Endothelial cell of umbilical vein (primary cell): ENCODE measurements at regions not wholly inside any gene's neighbourhood (a gene's known extent, or its start where the extent isn't known, plus 50 kb on each side); places are given as distances from the start of the nearest gene placed in this dataset.

Experiments used
- BruUV-seq: library from RNA; stranded (reverse); fragments of 400-500 nt; replicated peaks from 2 replicates; lab custom pipeline; 2021; lab: Mats Ljungman, UMichigan
- CTCF ChIA-PET: fragments of 300-600, 350-600 bp; sonication (Branson Sonifier 250); formaldehyde crosslinking; loops from one replicate; lab custom pipeline; 2021; ENCODE audit warnings: antibody characterized with exemption, inconsistent platforms; lab: Charles Lee
- POLR2A ChIA-PET: fragments of 300-600, 350-600 bp; sonication (Branson Sonifier 250); formaldehyde crosslinking; loops from one replicate; lab custom pipeline; 2021; ENCODE audit warnings: antibody characterized with exemption, inconsistent platforms; lab: Charles Lee
- DNase-seq: peaks from one replicate; pipeline ENCODE4 v3.0.0-alpha.2; 2011; ENCODE audit warnings: low read depth, low spot score
- FAIRE-seq: peaks from 2 replicates; lab custom pipeline; 2011; peaks lifted over from hg19 to GRCh38; lab: Jason Lieb, UNC
- H2AFZ ChIP-seq: 2 replicates; pipeline ENCODE4 v1.6.0; 2012; ENCODE audit warnings: low read depth, low read length, control low read depth, inconsistent platforms
- H3K27ac ChIP-seq: 2 replicates; pipeline ENCODE4 v1.5.1; 2011; ENCODE audit warnings: low read depth, mild to moderate bottlenecking, control low read depth, low read length, moderate library complexity; ENCODE audit not compliant: insufficient read depth
- H3K27me3 ChIP-seq, 2 experiments: 2 replicates each; pipeline versions ENCODE4 v1.6.0 to v1.6.1; 2011; ENCODE audit warnings: low read length in 2 of 2, mixed read lengths in 1 of 2; ENCODE audit not compliant: control insufficient read depth in 2 of 2, insufficient read depth in 2 of 2
- H3K36me3 ChIP-seq, 2 experiments: 2 replicates in 1 of 2; 3 replicates in 1 of 2; pipeline ENCODE4 v1.5.1; 2011; ENCODE audit warnings: low read length in 2 of 2, mild to moderate bottlenecking in 1 of 2, moderate library complexity in 1 of 2; ENCODE audit not compliant: control insufficient read depth in 2 of 2, insufficient read depth in 2 of 2; ENCODE audit errors: extremely low read depth in 1 of 2
- H3K4me1 ChIP-seq: 3 replicates; pipeline ENCODE4 v1.5.1; 2011; ENCODE audit warnings: mild to moderate bottlenecking, low read length; ENCODE audit not compliant: control insufficient read depth, insufficient read depth; ENCODE audit errors: extremely low read depth
- H3K4me2 ChIP-seq: 2 replicates; pipeline ENCODE4 v1.6.1; 2011; ENCODE audit warnings: low read length, control low read depth, mixed read lengths; ENCODE audit not compliant: insufficient read depth
- H3K4me3 ChIP-seq, 3 experiments: fragments of 200-600 bp in 1 of 3; sonication (generic), shearing (Covaris generic) in 1 of 3; replicated peaks in 1 of 3; 2 replicates each; pipeline ENCODE4 v1.5.1; 2011 to 2016; ENCODE audit warnings: control low read depth in 3 of 3, low read length in 3 of 3, mild to moderate bottlenecking in 2 of 3, inconsistent platforms in 1 of 3, low read depth in 1 of 3, moderate library complexity in 1 of 3; ENCODE audit not compliant: insufficient read depth in 1 of 3
- H3K79me2 ChIP-seq: 2 replicates; pipeline ENCODE4 v1.6.0; 2012; ENCODE audit warnings: low read length, inconsistent platforms; ENCODE audit not compliant: control insufficient read depth, insufficient read depth
- H3K9ac ChIP-seq: replicated peaks from 2 replicates; pipeline ENCODE3; 2011; ENCODE audit warnings: low read length, control low read depth; ENCODE audit not compliant: insufficient read depth; ENCODE audit errors: extremely low read depth
- H3K9me1 ChIP-seq: replicated peaks from 3 replicates; pipeline ENCODE4 v1.6.0; 2011; ENCODE audit warnings: mild to moderate bottlenecking, low read length; ENCODE audit not compliant: control insufficient read depth, insufficient read depth; ENCODE audit errors: extremely low read depth
- H3K9me3 ChIP-seq: replicated peaks from 2 replicates; pipeline ENCODE4 v1.5.1; 2012; ENCODE audit warnings: low read length, inconsistent platforms; ENCODE audit not compliant: control insufficient read depth, insufficient read depth
- H4K20me1 ChIP-seq: replicated peaks from 2 replicates; pipeline ENCODE3; 2011; ENCODE audit warnings: mild to moderate bottlenecking, low read length; ENCODE audit not compliant: control insufficient read depth, insufficient read depth; ENCODE audit errors: extremely low read depth
- EZH2 ChIP-seq: IDR thresholded peaks from 2 replicates; pipeline ENCODE4 v1.6.1; 2012; ENCODE audit warnings: borderline replicate concordance, low read depth, mild to moderate bottlenecking, moderate library complexity, low read length, inconsistent platforms; ENCODE audit not compliant: severe bottlenecking
- FOS ChIP-seq: IDR thresholded peaks from 2 replicates; pipeline ENCODE4 v1.6.1; 2011; ENCODE audit warnings: mild to moderate bottlenecking, low read length, moderate library complexity, borderline replicate concordance; ENCODE audit not compliant: insufficient read depth
- GATA2 ChIP-seq: IDR thresholded peaks from 2 replicates; pipeline ENCODE4 v1.7.0; 2011; ENCODE audit warnings: low read depth, mild to moderate bottlenecking, moderate library complexity, mixed read lengths, low read length; ENCODE audit not compliant: insufficient read length, insufficient read depth
- JUN ChIP-seq: IDR thresholded peaks from 2 replicates; pipeline ENCODE4 v1.6.1; 2011; ENCODE audit warnings: borderline replicate concordance, low read depth; ENCODE audit not compliant: insufficient read length, insufficient read depth
- MYC ChIP-seq: IDR thresholded peaks from one replicate; pipeline ENCODE4 v1.6.1; 2011; ENCODE audit warnings: mild to moderate bottlenecking, low read depth, low read length
- POLR2A ChIP-seq: IDR thresholded peaks from 2 replicates; pipeline ENCODE4 v1.6.1; 2012; ENCODE audit warnings: low read depth, mild to moderate bottlenecking, control low read depth, low read length
- POLR2AphosphoS5 ChIP-seq: IDR thresholded peaks from 2 replicates; pipeline ENCODE4 v1.6.1; 2012; ENCODE audit warnings: low read depth, mild to moderate bottlenecking, control low read depth, low read length, moderate library complexity; ENCODE audit not compliant: insufficient read depth
- dilution Hi-C: fragments of 300-500 bp; cut with MboI; formaldehyde crosslinking; loops from one replicate; pipeline ENCODE4 v1.15.0; 2019; ENCODE audit warnings: low sequenced_read_pairs; ENCODE audit not compliant: extremely low pct_ligation_motif_present
- intact Hi-C: fragments of 100-400 bp; cut with micrococcal nuclease; formaldehyde crosslinking; loops from one replicate; pipeline ENCODE4 v1.10.0; 2022
- TF ChIP-seq, protein P1 (sequence below), 2 donors: IDR thresholded peaks; 1 replicate in 1 of 2; 2 replicates in 1 of 2; pipeline ENCODE4 v1.5.1; 2011; ENCODE audit warnings: low read length in 2 of 2, mild to moderate bottlenecking in 2 of 2, moderate library complexity in 2 of 2, control low read depth in 1 of 2, inconsistent platforms in 1 of 2, low read depth in 1 of 2; ENCODE audit not compliant: insufficient read depth in 1 of 2; ENCODE audit errors: extremely low read depth in 1 of 2
- TF ChIP-seq, protein P2 (sequence below): IDR thresholded peaks from 2 replicates; pipeline ENCODE4 v1.6.1; 2011; ENCODE audit not compliant: insufficient read depth, insufficient read length

DNA sequence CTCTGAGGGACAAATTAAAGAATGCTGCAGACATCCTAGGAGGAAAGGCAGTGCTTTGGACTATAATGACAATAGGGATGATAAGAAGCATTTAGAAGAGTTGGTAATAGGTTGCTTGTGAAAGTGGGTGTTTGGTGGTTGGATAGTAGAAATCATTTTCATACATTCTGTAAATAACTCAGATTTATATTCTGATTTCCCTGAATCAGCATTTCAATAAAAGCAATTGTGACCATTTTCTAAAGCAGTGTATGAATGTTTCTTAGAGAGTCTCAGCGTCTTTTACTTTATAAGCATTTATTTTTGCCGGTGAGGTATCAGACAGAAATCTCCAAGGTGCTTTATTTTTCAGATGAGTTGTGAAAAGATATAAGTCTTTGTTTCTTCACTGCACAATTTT is 1099.0 kb upstream of the LRRTM1 start:
- Histone ChIP-seq H3K27me3 (no peaks in the 10 kb centered on the region), H3K4me2 (no peak overlapping the region), H3K4me1 (no peaks in the 10 kb centered on the region), H3K9me1 (no peaks in the 10 kb centered on the region), H3K9me3 (no peaks in the 10 kb centered on the region), H3K4me3 (no peak overlapping the region), H4K20me1 (no peaks in the 10 kb centered on the region), H2AFZ (no peak overlapping the region), H3K27ac (no peak overlapping the region), H3K9ac (no peak overlapping the region), H3K36me3 (no peaks in the 10 kb centered on the region), H3K79me2 (no peaks in the 10 kb centered on the region)
- DNase-seq (no peak), FAIRE-seq (no peak)
- POLR2A ChIA-PET, result no interaction called here
- CTCF ChIA-PET, result no interaction called here
- BruUV-seq, result no TSS peak
- dilution Hi-C loops, result no loop called here
- intact Hi-C loops, result no loop called here
- TF ChIP-seq GATA2 (no peak), MYC (no peak), POLR2A (no peak), EZH2 (no peak), FOS (no peak), POLR2AphosphoS5 (no peak), JUN (no peak)
- TF ChIP-seq, protein P1, sequence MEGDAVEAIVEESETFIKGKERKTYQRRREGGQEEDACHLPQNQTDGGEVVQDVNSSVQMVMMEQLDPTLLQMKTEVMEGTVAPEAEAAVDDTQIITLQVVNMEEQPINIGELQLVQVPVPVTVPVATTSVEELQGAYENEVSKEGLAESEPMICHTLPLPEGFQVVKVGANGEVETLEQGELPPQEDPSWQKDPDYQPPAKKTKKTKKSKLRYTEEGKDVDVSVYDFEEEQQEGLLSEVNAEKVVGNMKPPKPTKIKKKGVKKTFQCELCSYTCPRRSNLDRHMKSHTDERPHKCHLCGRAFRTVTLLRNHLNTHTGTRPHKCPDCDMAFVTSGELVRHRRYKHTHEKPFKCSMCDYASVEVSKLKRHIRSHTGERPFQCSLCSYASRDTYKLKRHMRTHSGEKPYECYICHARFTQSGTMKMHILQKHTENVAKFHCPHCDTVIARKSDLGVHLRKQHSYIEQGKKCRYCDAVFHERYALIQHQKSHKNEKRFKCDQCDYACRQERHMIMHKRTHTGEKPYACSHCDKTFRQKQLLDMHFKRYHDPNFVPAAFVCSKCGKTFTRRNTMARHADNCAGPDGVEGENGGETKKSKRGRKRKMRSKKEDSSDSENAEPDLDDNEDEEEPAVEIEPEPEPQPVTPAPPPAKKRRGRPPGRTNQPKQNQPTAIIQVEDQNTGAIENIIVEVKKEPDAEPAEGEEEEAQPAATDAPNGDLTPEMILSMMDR (IDR thresholded peaks at IDR 0.05; ENCODE audit: extremely low read depth in 1 of 2, insufficient read depth in 1 of 2, low read depth in 1 of 2, low read length in 2 of 2), result no peak
- TF ChIP-seq, protein P2, sequence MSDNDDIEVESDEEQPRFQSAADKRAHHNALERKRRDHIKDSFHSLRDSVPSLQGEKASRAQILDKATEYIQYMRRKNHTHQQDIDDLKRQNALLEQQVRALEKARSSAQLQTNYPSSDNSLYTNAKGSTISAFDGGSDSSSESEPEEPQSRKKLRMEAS, result no peak
